HepG2 (cell line): ENCODE measurements at regions not wholly inside any gene's neighbourhood (a gene's known extent, or its start where the extent isn't known, plus 50 kb on each side); places are given as distances from the start of the nearest gene placed in this dataset.

Source experiments
- ATAC-seq: fragments of 200-7000 bp; cut with Tn5 transposase; 3 replicates; pipeline ENCODE4 v1.9.1; 2020; ENCODE audit warnings: mild to moderate bottlenecking, moderate library complexity
- BruUV-seq: library from RNA; stranded (reverse); fragments of 400-500 nt; replicated peaks from 2 replicates; lab custom pipeline; 2021; lab: Mats Ljungman, UMichigan
- CTCF ChIA-PET: fragments of 300-600 bp; formaldehyde crosslinking; extraction: SDS; loops from one replicate; lab custom pipeline; 2021; ENCODE audit warnings: low total read pairs, inconsistent platforms, low intra/inter-chr PET ratio; lab: Yijun Ruan, JAX
- POLR2A ChIA-PET: fragments of 350-600 bp; sonication (Branson Sonifier 250); formaldehyde crosslinking; loops from one replicate; lab custom pipeline; 2020; ENCODE audit warnings: antibody characterized with exemption, inconsistent platforms; lab: Yijun Ruan, JAX
- DNase-seq: peaks from one replicate; pipeline ENCODE4 v3.0.0-alpha.2; 2015; ENCODE audit warnings: low spot score
- FAIRE-seq: peaks from 3 replicates; lab custom pipeline; 2011; peaks lifted over from hg19 to GRCh38; lab: Jason Lieb, UNC
- H2AFZ ChIP-seq: one replicate; pipeline ENCODE4 v1.6.1; 2011; ENCODE audit warnings: low read length, inconsistent platforms
- H3K27ac ChIP-seq: fragments of 300-600 bp; 3 replicates; pipeline ENCODE4 v1.8.0; 2011; ENCODE audit warnings: mixed run types, mild to moderate bottlenecking, mixed read lengths, low read length, inconsistent platforms; ENCODE audit not compliant: insufficient read depth; ENCODE audit errors: extremely low read length
- H3K27me3 ChIP-seq, 2 experiments: fragments of 200-600 bp in 1 of 2; 2 replicates in 1 of 2; 3 replicates in 1 of 2; pipeline versions ENCODE4 v1.6.0 to v1.8.0; 2011; ENCODE audit warnings: low read length in 2 of 2, mild to moderate bottlenecking in 2 of 2, moderate library complexity in 2 of 2, inconsistent platforms in 1 of 2; ENCODE audit not compliant: insufficient read depth in 2 of 2, control insufficient read depth in 1 of 2
- H3K36me3 ChIP-seq, 2 experiments: fragments of 200-600 bp in 1 of 2; replicated peaks in 1 of 2; 2 replicates in 1 of 2; 3 replicates in 1 of 2; pipeline versions ENCODE4 v1.5.1 to v1.8.0; 2011; ENCODE audit warnings: low read length in 2 of 2, inconsistent platforms in 1 of 2; ENCODE audit not compliant: insufficient read depth in 2 of 2, control insufficient read depth in 1 of 2
- H3K4me1 ChIP-seq: 2 replicates; pipeline ENCODE4 v1.5.1; 2012; ENCODE audit warnings: low read length, inconsistent platforms; ENCODE audit not compliant: insufficient read depth
- H3K4me2 ChIP-seq: 2 replicates; pipeline ENCODE4 v1.6.0; 2011; ENCODE audit warnings: low read depth, low read length, inconsistent platforms
- H3K4me3 ChIP-seq, 3 experiments: fragments of 200-600 bp in 1 of 3; sonication (generic), shearing (Covaris generic) in 1 of 3; replicated peaks in 1 of 3; 2 replicates each; pipeline ENCODE4 v1.5.1; 2011 to 2016; ENCODE audit warnings: low read length in 3 of 3, inconsistent platforms in 2 of 3, low read depth in 2 of 3, mild to moderate bottlenecking in 2 of 3, control low read depth in 1 of 3, mixed read lengths in 1 of 3; ENCODE audit not compliant: insufficient read depth in 1 of 3
- H3K79me2 ChIP-seq: one replicate; pipeline ENCODE4 v1.6.1; 2011; ENCODE audit warnings: low read length, inconsistent platforms; ENCODE audit not compliant: insufficient read depth
- H3K9ac ChIP-seq: 2 replicates; pipeline ENCODE4 v1.6.0; 2011; ENCODE audit warnings: mild to moderate bottlenecking, low read depth, low read length, inconsistent platforms; ENCODE audit not compliant: insufficient read depth
- H3K9me3 ChIP-seq: 2 replicates; pipeline ENCODE4 v1.5.1; 2012; ENCODE audit warnings: mild to moderate bottlenecking, low read length
- H4K20me1 ChIP-seq: 2 replicates; pipeline ENCODE4 v1.6.0; 2011; ENCODE audit warnings: inconsistent platforms, mild to moderate bottlenecking, low read length, moderate library complexity; ENCODE audit not compliant: insufficient read depth
- CBX1 ChIP-seq: IDR thresholded peaks from one replicate; pipeline ENCODE4 v1.6.1; 2016; ENCODE audit warnings: antibody characterized with exemption, low read depth
- ELF1 ChIP-seq: sonication (generic); formaldehyde crosslinking; IDR thresholded peaks from 2 replicates; pipeline ENCODE4 v1.4.0; 2020; ENCODE audit warnings: missing genetic modification reagents
- IKZF1 ChIP-seq: fragments of 450-650 bp; IDR thresholded peaks from 2 replicates; pipeline ENCODE4 v1.7.1; 2016
- MAFF ChIP-seq: IDR thresholded peaks from 2 replicates; pipeline ENCODE4 v1.6.1; 2011; ENCODE audit warnings: low read depth, low read length, improper control_type of control experiment
- MAFK ChIP-seq, 2 experiments: IDR thresholded peaks in 1 of 2; conservative IDR thresholded peaks in 1 of 2; 2 replicates each; pipeline ENCODE4 v1.6.1; 2011; ENCODE audit warnings: improper control_type of control experiment in 2 of 2, low read length in 2 of 2
- MED1 ChIP-seq: sonication (generic); formaldehyde crosslinking; IDR thresholded peaks from 2 replicates; pipeline ENCODE4 v1.4.0; 2020; ENCODE audit warnings: missing genetic modification reagents
- MXD1 ChIP-seq: sonication (generic); formaldehyde crosslinking; IDR thresholded peaks from 2 replicates; pipeline ENCODE4 v1.4.0; 2020; ENCODE audit warnings: mild to moderate bottlenecking, missing genetic modification reagents
- NCOA1 ChIP-seq: sonication (generic); formaldehyde crosslinking; IDR thresholded peaks from 2 replicates; pipeline ENCODE4 v1.9.0; 2021; ENCODE audit warnings: missing genetic modification reagents
- TARDBP ChIP-seq: sonication (generic); formaldehyde crosslinking; IDR thresholded peaks from 2 replicates; pipeline ENCODE4 v1.8.0; 2022; ENCODE audit warnings: mild to moderate bottlenecking, missing genetic modification reagents
- TFAP4 ChIP-seq: sonication (generic); IDR thresholded peaks from 2 replicates; pipeline ENCODE4 v1.6.1; 2016; ENCODE audit warnings: low read depth, borderline replicate concordance
- ZBTB1 ChIP-seq: sonication (generic); formaldehyde crosslinking; IDR thresholded peaks from 2 replicates; pipeline ENCODE4 v1.4.0; 2020; ENCODE audit warnings: missing genetic modification reagents, borderline replicate concordance
- ZBTB39 ChIP-seq: sonication (generic); formaldehyde crosslinking; IDR thresholded peaks from 2 replicates; pipeline ENCODE4 v1.5.0; 2020; ENCODE audit warnings: missing genetic modification reagents
- ZNF432 ChIP-seq: sonication (generic); formaldehyde crosslinking; IDR thresholded peaks from 2 replicates; pipeline ENCODE4 v1.5.0; 2020; ENCODE audit warnings: missing genetic modification reagents, mild to moderate bottlenecking, borderline replicate concordance
- ZSCAN12 ChIP-seq: sonication (generic); formaldehyde crosslinking; IDR thresholded peaks from 2 replicates; pipeline ENCODE4 v1.9.0; 2021; ENCODE audit warnings: mild to moderate bottlenecking, missing genetic modification reagents
- ZXDC ChIP-seq: sonication (generic); formaldehyde crosslinking; IDR thresholded peaks from 2 replicates; pipeline ENCODE4 v1.5.0; 2020; ENCODE audit warnings: mild to moderate bottlenecking, missing genetic modification reagents
- WGBS: methylation state at CpG from one replicate; pipeline ENCODE4 v1.1.6; 2017; ENCODE audit warnings: low lambda C conversion rate; 5-methylcytosine and 5-hydroxymethylcytosine counted together
- in situ Hi-C: cut with HindIII; loops from 2 replicates; pipeline ENCODE4 v1.10.0; 2017; ENCODE audit warnings: low pct_unique_long_range_greater_than_20kb; ENCODE audit not compliant: extremely low pct_ligation_motif_present
- intact Hi-C: fragments of 100-400 bp; cut with micrococcal nuclease; formaldehyde crosslinking; loops from one replicate; pipeline ENCODE4 v1.10.0; 2022; ENCODE audit not compliant: unreplicated experiment

GRCh38 chr4:15262396-15262795 is 165.4 kb upstream of the C1QTNF7 start:
- H3K9ac ChIP-seq = no peak overlapping the region
- H3K36me3 ChIP-seq = no peaks in the 10 kb centered on the region
- TF ChIP-seq MAFK (conservative IDR thresholded peaks at IDR 0.05 in 1 of 2, IDR thresholded peaks at IDR 0.05 in 1 of 2; ENCODE audit: low read length in 2 of 2) (peak; percentile 22 to 33; a peak in 1 of 4 replicates), ZXDC (CRISPR knock-in tag) (no peak), MAFF (0 out of 2 replicates have a peak, but pooled peaks have one; percentile 24)
- no peaks in the 10 kb centered on the region for H4K20me1 ChIP-seq
- intact Hi-C loops = no loop called here
- no peak overlapping the region for H3K4me2 ChIP-seq
- no peaks in the 10 kb centered on the region for H3K79me2 ChIP-seq
- no peak for DNase-seq
- BruUV-seq = no TSS peak
- H3K27ac ChIP-seq = no peak overlapping the region
- no peaks in the 10 kb centered on the region for H3K27me3 ChIP-seq
- no peak for FAIRE-seq
- no peak for ATAC-seq
- POLR2A ChIA-PET = no interaction called here
- no peaks in the 10 kb centered on the region for H3K9me3 ChIP-seq
- in situ Hi-C loops = no loop called here
- CTCF ChIA-PET = no interaction called here
- no peaks in the 10 kb centered on the region for H3K4me1 ChIP-seq
- H2AFZ ChIP-seq = no peak overlapping the region
- H3K4me3 ChIP-seq = no peak overlapping the region

- H3K79me2 ChIP-seq = no peaks in the 10 kb centered on the region
- no peak overlapping the region for H2AFZ ChIP-seq
- H3K36me3 ChIP-seq = no peaks in the 10 kb centered on the region
- in situ Hi-C loops = no loop called here
- H3K9me3 ChIP-seq = peaks cover 13% of the 10 kb centered on the region
- H3K4me2 ChIP-seq = no peak overlapping the region
- WGBS = 0% methylated on average over 2 of the region's 2 CpGs
- no peak overlapping the region for H3K4me3 ChIP-seq
- H4K20me1 ChIP-seq = no peaks in the 10 kb centered on the region
- no peak for ATAC-seq
- no peak overlapping the region for H3K27ac ChIP-seq
- no TSS peak for BruUV-seq
- POLR2A ChIA-PET = no interaction called here
- H3K9ac ChIP-seq = no peak overlapping the region
- H3K4me1 ChIP-seq = no peaks in the 10 kb centered on the region
- no peak for DNase-seq
- no peak for FAIRE-seq
- H3K27me3 ChIP-seq = no peaks in the 10 kb centered on the region
- intact Hi-C loops = no loop called here
- CTCF ChIA-PET = no interaction called here
- TF ChIP-seq TARDBP (CRISPR knock-in tag) = no peak
- TF ChIP-seq MXD1 (CRISPR knock-in tag) = no peak
- TF ChIP-seq ZBTB39 = no peak
- TF ChIP-seq NCOA1 = no peak
- TF ChIP-seq ZSCAN12 (CRISPR knock-in tag) = no peak
- no peak for TF ChIP-seq ZNF432
- no peak for TF ChIP-seq CBX1
- TF ChIP-seq IKZF1 = no peak
- TF ChIP-seq ZBTB1 (CRISPR knock-in tag) = no peak
- no peak for TF ChIP-seq TFAP4
- TF ChIP-seq ELF1 (CRISPR knock-in tag) = no peak
- no peak for TF ChIP-seq MED1
Measured at GRCh38 chr4:15270201-15270600, 157.6 kb upstream of the C1QTNF7 start.
